Mesendoderm (in vitro differentiated cells): ENCODE measurements at regions not wholly inside any gene's neighbourhood (a gene's known extent, or its start where the extent isn't known, plus 50 kb on each side); places are given as distances from the start of the nearest gene placed in this dataset.

Experiments used
- DNase-seq: peaks from one replicate; pipeline ENCODE4 v3.0.0; 2013
- H2AK5ac ChIP-seq: 2 replicates; pipeline ENCODE4 v1.6.1; 2013; ENCODE audit warnings: low read length, inconsistent platforms
- H2BK120ac ChIP-seq: 2 replicates; pipeline ENCODE4 v1.6.1; 2013; ENCODE audit warnings: low read depth, mild to moderate bottlenecking, low read length, moderate library complexity, mixed read lengths
- H2BK15ac ChIP-seq: replicated peaks from 2 replicates; pipeline ENCODE4 v1.6.1; 2013; ENCODE audit warnings: low read depth, mild to moderate bottlenecking, moderate library complexity
- H2BK5ac ChIP-seq: 2 replicates; pipeline ENCODE4 v1.6.1; 2013; ENCODE audit warnings: low read length, inconsistent platforms
- H3K18ac ChIP-seq: 2 replicates; pipeline ENCODE4 v1.6.1; 2013; ENCODE audit warnings: mild to moderate bottlenecking, low read length, mixed read lengths
- H3K23ac ChIP-seq: one replicate; pipeline ENCODE4 v1.6.1; 2013; ENCODE audit warnings: low read length
- H3K27ac ChIP-seq: 2 replicates; pipeline ENCODE4 v1.5.1; 2013; ENCODE audit warnings: low read depth, mild to moderate bottlenecking, inconsistent platforms, low read length, moderate library complexity
- H3K27me3 ChIP-seq: 2 replicates; pipeline ENCODE4 v1.6.1; 2013; ENCODE audit warnings: low read length, control low read depth, mild to moderate bottlenecking, inconsistent platforms; ENCODE audit not compliant: insufficient read depth, poor library complexity
- H3K36me3 ChIP-seq: 2 replicates; pipeline ENCODE4 v1.6.1; 2013; ENCODE audit warnings: low read length, inconsistent platforms; ENCODE audit not compliant: control insufficient read depth, insufficient read depth
- H3K4ac ChIP-seq: one replicate; pipeline ENCODE4 v1.6.1; 2013; ENCODE audit warnings: low read depth, mild to moderate bottlenecking, low read length, moderate library complexity
- H3K4me1 ChIP-seq: 2 replicates; pipeline ENCODE4 v1.6.1; 2013; ENCODE audit warnings: low read depth, low read length, inconsistent platforms; ENCODE audit not compliant: control insufficient read depth
- H3K4me2 ChIP-seq: 2 replicates; pipeline ENCODE4 v1.6.1; 2013; ENCODE audit warnings: low read length
- H3K4me3 ChIP-seq: 2 replicates; pipeline ENCODE4 v1.5.1; 2013; ENCODE audit warnings: mild to moderate bottlenecking, low read length
- H3K56ac ChIP-seq: one replicate; pipeline ENCODE4 v1.6.1; 2013; ENCODE audit warnings: low read length
- H3K79me1 ChIP-seq: 2 replicates; pipeline ENCODE4 v1.6.1; 2013; ENCODE audit warnings: low read length, inconsistent platforms
- H3K79me2 ChIP-seq: 2 replicates; pipeline ENCODE4 v1.6.1; 2013; ENCODE audit warnings: mild to moderate bottlenecking, low read length; ENCODE audit not compliant: control insufficient read depth, insufficient read depth
- H3K9ac ChIP-seq: 2 replicates; pipeline ENCODE4 v1.6.1; 2013; ENCODE audit warnings: low read length, inconsistent platforms
- H4K5ac ChIP-seq: one replicate; pipeline ENCODE4 v1.6.1; 2013; ENCODE audit warnings: low read length
- H4K8ac ChIP-seq: one replicate; pipeline ENCODE4 v1.6.1; 2013; ENCODE audit warnings: low read depth, mild to moderate bottlenecking, control low read depth, low read length, moderate library complexity
- WGBS: extraction: QIAGEN DNeasy Blood & Tissue Kit; methylation state at CpG from one replicate; pipeline ENCODE4 v1.1.7; 2013; ENCODE audit warnings: low lambda C conversion rate, missing lambda C conversion rate; ENCODE audit not compliant: insufficient coverage; ENCODE audit errors: extremely low coverage; 5-methylcytosine and 5-hydroxymethylcytosine counted together

DNA sequence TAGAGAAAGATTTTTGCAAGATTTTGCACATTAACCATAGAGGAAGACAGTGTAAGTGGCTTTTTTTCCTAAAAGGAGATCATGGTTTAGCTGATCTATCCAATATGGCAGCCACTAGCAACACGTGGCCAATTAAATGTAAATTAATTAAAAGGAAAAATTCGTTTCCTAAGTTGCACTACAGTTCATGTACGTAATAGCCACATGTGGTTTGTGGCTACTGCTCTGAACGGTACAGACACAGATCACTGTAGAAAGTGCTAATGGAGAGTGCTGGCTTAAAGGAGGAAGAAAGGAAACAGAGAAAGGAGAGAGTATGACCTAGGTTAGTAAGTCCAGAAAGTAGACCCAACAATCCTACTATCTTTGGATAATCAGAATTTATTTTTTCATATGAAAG, 170.8 kb downstream of the SIPA1L2 start:
- Histone ChIP-seq H3K4ac (no peak overlapping the region), H3K4me3 (no peak overlapping the region), H2BK5ac (no peak overlapping the region), H2BK120ac (no peak overlapping the region), H3K79me1 (peaks cover 15% of the 10 kb centered on the region), H3K27ac (no peak overlapping the region), H3K4me2 (no peak overlapping the region), H2BK15ac (no peak overlapping the region), H2AK5ac (no peak overlapping the region), H3K56ac (no peak overlapping the region), H3K4me1 (peaks cover 4% of the 10 kb centered on the region), H3K79me2 (peaks cover 3% of the 10 kb centered on the region), H3K36me3 (peaks cover 5% of the 10 kb centered on the region), H4K8ac (no peak overlapping the region), H4K5ac (no peak overlapping the region), H3K27me3 (no peaks in the 10 kb centered on the region), H3K23ac (no peak overlapping the region), H3K9ac (no peak overlapping the region), H3K18ac (no peak overlapping the region)
- WGBS = no CpG with 5 or more reads among the region's 4 CpGs
- no peak for DNase-seq

DNA sequence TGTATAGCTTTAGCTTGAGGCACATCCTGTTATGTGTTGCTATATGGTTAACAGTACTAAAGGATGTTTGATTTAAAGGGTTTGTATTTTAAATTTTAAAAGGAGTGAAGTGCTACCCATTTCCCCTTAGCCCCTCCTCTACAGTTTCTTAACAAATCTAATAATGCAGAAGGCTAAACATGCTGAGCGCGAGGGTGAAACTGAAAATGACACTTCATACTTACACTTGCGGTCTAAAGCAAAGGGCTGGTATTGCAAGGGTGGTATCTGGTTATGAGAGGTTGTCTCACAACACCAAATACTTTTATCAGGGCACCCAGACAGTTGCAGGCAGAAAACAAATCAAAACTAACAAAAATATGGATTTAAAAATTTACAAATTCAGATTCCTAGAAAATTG, 172.3 kb downstream of the SIPA1L2 start:
- Histone ChIP-seq H3K56ac (no peak overlapping the region), H3K18ac (no peak overlapping the region), H3K4me1 (peaks cover 4% of the 10 kb centered on the region), H3K27ac (no peak overlapping the region), H4K5ac (no peak overlapping the region), H3K79me1 (peaks cover 13% of the 10 kb centered on the region), H3K4me2 (no peak overlapping the region), H2AK5ac (no peak overlapping the region), H3K79me2 (peaks cover 2% of the 10 kb centered on the region), H2BK5ac (no peak overlapping the region), H2BK120ac (no peak overlapping the region), H3K27me3 (no peaks in the 10 kb centered on the region), H4K8ac (no peak overlapping the region), H3K9ac (no peak overlapping the region), H3K4me3 (no peak overlapping the region), H3K36me3 (peaks cover 4% of the 10 kb centered on the region), H3K4ac (no peak overlapping the region), H2BK15ac (no peak overlapping the region), H3K23ac (no peak overlapping the region)
- no CpG with 5 or more reads among the region's 3 CpGs for WGBS
- DNase-seq = no peak

DNA sequence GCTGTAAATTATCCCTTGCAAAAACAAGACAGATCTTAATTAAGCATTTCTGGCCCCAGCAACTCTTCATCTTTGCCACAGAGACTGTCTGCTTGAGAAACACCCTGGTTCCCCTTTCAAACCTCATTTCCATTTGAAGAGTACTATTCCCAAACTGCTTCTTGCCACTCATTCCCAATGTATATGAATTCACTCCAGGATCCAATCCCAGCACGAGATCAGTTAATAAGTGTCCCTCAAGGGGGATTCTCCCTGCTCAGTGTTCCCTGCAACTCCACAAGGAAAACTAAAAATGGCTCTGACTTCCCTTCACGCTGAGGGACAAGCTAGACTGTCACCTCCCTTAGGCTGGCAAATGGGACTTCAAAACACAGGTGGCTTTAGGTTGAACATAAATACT, 173.2 kb downstream of the SIPA1L2 start:
- peaks cover 2% of the 10 kb centered on the region for H3K36me3 ChIP-seq
- no CpG with 5 or more reads among the region's 2 CpGs for WGBS
- DNase-seq = no peak

DNA sequence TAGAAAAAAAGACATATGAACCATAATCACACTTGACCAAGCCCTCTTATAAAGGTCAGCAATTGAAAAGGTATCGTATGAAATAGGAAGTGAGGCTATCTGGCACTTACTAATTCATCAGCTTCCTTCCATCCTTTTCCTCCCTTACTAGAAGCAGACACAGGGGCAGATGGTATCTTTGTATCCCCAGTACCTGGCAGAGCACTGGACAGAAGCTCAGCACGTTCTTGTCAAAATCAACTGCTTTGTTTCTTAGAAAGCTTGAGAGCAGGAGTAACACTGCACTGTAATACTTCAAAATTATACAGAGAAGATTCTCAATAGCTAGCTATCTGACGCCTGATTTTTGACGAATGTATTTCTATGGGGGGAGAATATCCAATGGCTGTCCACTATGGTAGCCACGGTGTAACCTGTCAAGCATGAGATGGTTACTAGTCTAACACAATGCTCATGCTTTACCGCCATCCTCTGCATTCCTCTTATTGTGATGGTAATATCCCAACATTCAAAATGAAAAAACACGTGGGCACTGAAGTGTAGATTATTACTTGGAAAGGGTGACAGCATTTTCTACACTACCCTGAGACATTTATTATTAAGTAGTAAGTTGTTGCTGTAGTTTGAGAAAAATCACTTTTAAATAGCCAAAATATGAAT, 175.6 kb downstream of the SIPA1L2 start:
- no CpG with 5 or more reads among the region's 7 CpGs for WGBS
- no peak overlapping the region for H3K4ac ChIP-seq

More for the DNA sequence above, 173.2 kb downstream of the SIPA1L2 start:
- Histone ChIP-seq H3K79me1 (peaks cover 11% of the 10 kb centered on the region), H3K4me1 (peaks cover 4% of the 10 kb centered on the region), H3K4me3 (no peak overlapping the region), H3K4ac (no peak overlapping the region), H3K23ac (peak overlapping the region; percentile 6), H3K56ac (no peak overlapping the region), H3K9ac (no peak overlapping the region), H2BK15ac (no peak overlapping the region), H3K4me2 (no peak overlapping the region), H3K79me2 (peaks cover under 1% of the 10 kb centered on the region), H3K18ac (no peak overlapping the region), H3K27ac (no peak overlapping the region), H2BK120ac (no peak overlapping the region), H4K5ac (no peak overlapping the region), H2BK5ac (no peak overlapping the region), H2AK5ac (no peak overlapping the region), H3K27me3 (no peaks in the 10 kb centered on the region), H4K8ac (no peak overlapping the region)

DNA sequence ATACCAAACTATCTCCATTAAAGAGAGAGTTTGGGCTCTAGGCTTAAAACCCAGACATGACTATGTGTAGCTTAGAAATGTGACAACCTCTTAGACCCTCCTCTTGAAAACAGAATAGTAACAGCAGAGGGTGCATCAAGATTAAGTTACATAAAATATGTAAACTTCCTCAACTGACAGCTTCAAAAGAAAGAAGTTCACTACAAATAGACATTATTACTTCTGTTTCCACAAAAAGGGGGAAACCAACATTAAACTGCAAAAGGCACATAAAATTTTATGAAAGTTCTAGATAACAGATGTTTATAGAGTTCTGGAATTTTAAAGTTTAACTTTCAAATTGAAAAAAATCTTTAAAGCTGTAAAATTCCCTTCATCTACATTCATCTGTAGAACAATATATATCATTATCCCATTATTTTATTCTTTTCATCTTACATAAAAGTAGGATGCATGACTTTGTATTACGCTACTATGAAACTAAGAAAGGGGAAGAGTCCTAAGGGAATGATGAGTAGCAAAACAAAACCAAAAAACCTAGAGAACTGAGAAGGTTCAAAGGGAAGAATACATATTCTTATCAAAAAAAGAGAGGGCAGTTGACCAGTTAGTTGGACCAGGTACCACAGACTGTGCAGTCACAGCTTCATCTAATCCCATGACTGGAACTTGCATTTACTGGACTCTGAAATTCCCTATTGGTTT, 177.0 kb downstream of the SIPA1L2 start:
- H2BK120ac ChIP-seq = no peak overlapping the region
- no peak overlapping the region for H3K4me2 ChIP-seq
- H2BK15ac ChIP-seq = no peak overlapping the region
- H3K79me1 ChIP-seq = peaks cover 6% of the 10 kb centered on the region
- no peak overlapping the region for H3K18ac ChIP-seq
- H3K79me2 ChIP-seq = no peaks in the 10 kb centered on the region
- H4K5ac ChIP-seq = no peak overlapping the region
- no peaks in the 10 kb centered on the region for H3K36me3 ChIP-seq
- WGBS = 100% methylated on average over 1 of the region's 1 CpG
- no peak overlapping the region for H2AK5ac ChIP-seq
- no peak for DNase-seq
- H3K4me1 ChIP-seq = peaks cover 2% of the 10 kb centered on the region
- no peak overlapping the region for H3K27ac ChIP-seq
- no peaks in the 10 kb centered on the region for H3K27me3 ChIP-seq
- H3K4ac ChIP-seq = no peak overlapping the region
- no peak overlapping the region for H3K56ac ChIP-seq
- H3K9ac ChIP-seq = no peak overlapping the region
- no peak overlapping the region for H3K23ac ChIP-seq
- no peak overlapping the region for H3K4me3 ChIP-seq
- no peak overlapping the region for H2BK5ac ChIP-seq
- no peak overlapping the region for H4K8ac ChIP-seq

More for the DNA sequence above, 175.6 kb downstream of the SIPA1L2 start:
- Histone ChIP-seq H3K56ac (no peak overlapping the region), H3K23ac (no peak overlapping the region), H4K8ac (no peak overlapping the region), H3K4me3 (no peak overlapping the region), H3K27ac (no peak overlapping the region), H3K27me3 (no peaks in the 10 kb centered on the region), H2BK15ac (no peak overlapping the region), H3K36me3 (no peaks in the 10 kb centered on the region), H2BK5ac (no peak overlapping the region), H3K9ac (no peak overlapping the region), H3K79me1 (peaks cover 6% of the 10 kb centered on the region), H3K79me2 (no peaks in the 10 kb centered on the region), H4K5ac (no peak overlapping the region), H3K18ac (no peak overlapping the region), H2BK120ac (no peak overlapping the region), H2AK5ac (no peak overlapping the region), H3K4me2 (no peak overlapping the region), H3K4me1 (peaks cover 2% of the 10 kb centered on the region)
- DNase-seq = peak; percentile 27
